HCT116 (cell line): ENCODE measurements at regions not wholly inside any gene's neighbourhood (a gene's known extent, or its start where the extent isn't known, plus 50 kb on each side); places are given as distances from the start of the nearest gene placed in this dataset.

Source experiments
- ATF3 ChIP-seq: IDR thresholded peaks from 2 replicates; pipeline ENCODE4 v1.6.1; 2012
- CTCF ChIP-seq, 3 experiments: fragments of 200-600 bp in 1 of 3; sonication (generic) in 1 of 3; IDR thresholded peaks in 2 of 3; conservative IDR thresholded peaks in 1 of 3; 2 replicates each; pipeline ENCODE4 v1.5.1; 2012 to 2017; ENCODE audit warnings: low read depth in 2 of 3, low read length in 2 of 3, antibody characterized with exemption in 1 of 3, borderline replicate concordance in 1 of 3, control low read depth in 1 of 3, mild to moderate bottlenecking in 1 of 3, mixed read lengths in 1 of 3, mixed run types in 1 of 3, moderate library complexity in 1 of 3; ENCODE audit not compliant: insufficient read depth in 1 of 3
- EZH2 ChIP-seq: fragments of 200-600 bp; sonication (generic); IDR thresholded peaks from 2 replicates; pipeline ENCODE4 v1.6.1; 2017; ENCODE audit warnings: antibody characterized with exemption, mixed run types
- SP1 ChIP-seq: IDR thresholded peaks from 2 replicates; pipeline ENCODE4 v1.6.1; 2012; ENCODE audit warnings: low read depth

- no peak for TF ChIP-seq EZH2
- no peak for TF ChIP-seq ATF3
- TF ChIP-seq SP1: no peak
- TF ChIP-seq CTCF (IDR thresholded peaks at IDR 0.05 in 2 of 3, conservative IDR thresholded peaks at IDR 0.05 in 1 of 3; ENCODE audit: borderline replicate concordance in 1 of 3, insufficient read depth in 1 of 3, low read depth in 2 of 3, low read length in 2 of 3): no peak
These were observed 664.4 kb upstream of the SLC8A1 start for GRCh38 chr2:41116106-41116797.
